Endothelial cell (in vitro differentiated cells): ENCODE measurements at regions not wholly inside any gene's neighbourhood (a gene's known extent, or its start where the extent isn't known, plus 50 kb on each side); places are given as distances from the start of the nearest gene placed in this dataset.
"Not testable (repeated sequence)": the region's sequence is repeated elsewhere in the genome, so short reads cannot be mapped to it uniquely, and the experiment has no call there.

Experiments used
- DNase-seq: peaks from one replicate; pipeline ENCODE4 v3.0.0; 2021; ENCODE audit warnings: low spot score
- H3K27ac Mint-ChIP-seq: one replicate; pipeline ENCODE4 v1.8.0; 2021; ENCODE audit warnings: mixed read lengths, inconsistent platforms; ENCODE audit not compliant: unreplicated experiment
- H3K27me3 Mint-ChIP-seq: one replicate; pipeline ENCODE4 v1.8.0; 2021; ENCODE audit warnings: mild to moderate bottlenecking, moderate library complexity, mixed read lengths, inconsistent platforms; ENCODE audit not compliant: unreplicated experiment
- H3K36me3 Mint-ChIP-seq: one replicate; pipeline ENCODE4 v1.8.0; 2021; ENCODE audit warnings: mild to moderate bottlenecking, low read depth, mixed read lengths, inconsistent platforms; ENCODE audit not compliant: unreplicated experiment
- H3K4me1 Mint-ChIP-seq: one replicate; pipeline ENCODE4 v1.8.0; 2021; ENCODE audit warnings: mild to moderate bottlenecking, mixed read lengths, inconsistent platforms; ENCODE audit not compliant: unreplicated experiment
- H3K4me3 Mint-ChIP-seq: one replicate; pipeline ENCODE4 v1.8.0; 2021; ENCODE audit warnings: mild to moderate bottlenecking, mixed read lengths, inconsistent platforms; ENCODE audit not compliant: unreplicated experiment
- H3K9me3 Mint-ChIP-seq: one replicate; pipeline ENCODE4 v1.8.0; 2021; ENCODE audit warnings: mixed read lengths, inconsistent platforms; ENCODE audit not compliant: unreplicated experiment
- CTCF ChIP-seq: fragments of 200-600 bp; sonication (generic); IDR thresholded peaks from one replicate; pipeline ENCODE4 v1.5.0; 2021; ENCODE audit warnings: antibody characterized with exemption; ENCODE audit not compliant: unreplicated experiment

GRCh38 chr17:71440513-71440912 lies 680.3 kb upstream of the SOX9 start:
- no peaks in the 10 kb centered on the region for H3K9me3 Mint-ChIP-seq
- no peak overlapping the region for H3K4me3 Mint-ChIP-seq
- no peaks in the 10 kb centered on the region for H3K36me3 Mint-ChIP-seq
- TF ChIP-seq CTCF = no peak
- H3K27me3 Mint-ChIP-seq = peaks cover 3% of the 10 kb centered on the region
- no peak overlapping the region for H3K27ac Mint-ChIP-seq
- DNase-seq = no peak
- H3K4me1 Mint-ChIP-seq = no peaks in the 10 kb centered on the region

GRCh38 chr17:71441098-71441497 lies 679.7 kb upstream of the SOX9 start:
- Mint-ChIP-seq H3K4me1 (no peaks in the 10 kb centered on the region), H3K9me3 (no peaks in the 10 kb centered on the region), H3K27ac (no peak overlapping the region), H3K36me3 (no peaks in the 10 kb centered on the region), H3K27me3 (peaks cover 2% of the 10 kb centered on the region), H3K4me3 (no peak overlapping the region)
- no peak for DNase-seq
- no peak for TF ChIP-seq CTCF

GRCh38 chr17:71444078-71444477 lies 676.7 kb upstream of the SOX9 start:
- Mint-ChIP-seq H3K9me3 (no peaks in the 10 kb centered on the region), H3K36me3 (no peaks in the 10 kb centered on the region), H3K4me3 (no peak overlapping the region), H3K27ac (no peak overlapping the region), H3K4me1 (no peaks in the 10 kb centered on the region), H3K27me3 (peaks cover 3% of the 10 kb centered on the region)
- no peak for TF ChIP-seq CTCF
- no peak for DNase-seq

GRCh38 chr17:71446645-71447437 lies 674.0 kb upstream of the SOX9 start:
- Mint-ChIP-seq H3K27me3 (peaks cover 3% of the 10 kb centered on the region), H3K36me3 (no peaks in the 10 kb centered on the region), H3K4me1 (no peaks in the 10 kb centered on the region), H3K27ac (no peak overlapping the region), H3K4me3 (no peak overlapping the region), H3K9me3 (no peaks in the 10 kb centered on the region)
- no peak for TF ChIP-seq CTCF
- DNase-seq = no peak

GRCh38 chr17:71447644-71448043 lies 673.2 kb upstream of the SOX9 start:
- no peak for TF ChIP-seq CTCF
- peaks cover 3% of the 10 kb centered on the region for H3K27me3 Mint-ChIP-seq
- DNase-seq = no peak
- H3K4me1 Mint-ChIP-seq = no peaks in the 10 kb centered on the region
- H3K36me3 Mint-ChIP-seq = no peaks in the 10 kb centered on the region
- H3K9me3 Mint-ChIP-seq = no peaks in the 10 kb centered on the region
- no peak overlapping the region for H3K27ac Mint-ChIP-seq
- no peak overlapping the region for H3K4me3 Mint-ChIP-seq

GRCh38 chr17:71450657-71451056 lies 670.2 kb upstream of the SOX9 start:
- H3K27ac Mint-ChIP-seq, H3K9me3 Mint-ChIP-seq, H3K4me3 Mint-ChIP-seq, DNase-seq, H3K27me3 Mint-ChIP-seq, H3K4me1 Mint-ChIP-seq, H3K36me3 Mint-ChIP-seq: not testable (repeated sequence)
